ENCODE measurements at regions not wholly inside any gene's neighbourhood (a gene's known extent, or its start where the extent isn't known, plus 50 kb on each side); places are given as distances from the start of the nearest gene placed in this dataset.

GRCh38 chr17:30701498-30701989 lies 122.9 kb downstream of the CRLF3 start:
- TF ChIP-seq CTCF (IDR thresholded peaks at IDR 0.05) (no peak), EP300 (IDR thresholded peaks at IDR 0.05) (no peak)
